NCI-H446 (cell line): ENCODE measurements at regions not wholly inside any gene's neighbourhood (a gene's known extent, or its start where the extent isn't known, plus 50 kb on each side); places are given as distances from the start of the nearest gene placed in this dataset.

ENCODE experiments used
- DNase-seq, 2 experiments: peaks; one replicate each; lab custom pipeline; 2025; lab: John Stamatoyannopoulos, UW

GRCh38 chr14:26855077-26855753, 257.4 kb upstream of the NOVA1 start:
- DNase-seq, result no peak

- DNase-seq, result peak; percentile 80 to 96
Measured at GRCh38 chr14:26856876-26857518, 259.2 kb upstream of the NOVA1 start.

GRCh38 chr14:26859483-26859882, 261.6 kb upstream of the NOVA1 start:
- DNase-seq, result no peak

DNA sequence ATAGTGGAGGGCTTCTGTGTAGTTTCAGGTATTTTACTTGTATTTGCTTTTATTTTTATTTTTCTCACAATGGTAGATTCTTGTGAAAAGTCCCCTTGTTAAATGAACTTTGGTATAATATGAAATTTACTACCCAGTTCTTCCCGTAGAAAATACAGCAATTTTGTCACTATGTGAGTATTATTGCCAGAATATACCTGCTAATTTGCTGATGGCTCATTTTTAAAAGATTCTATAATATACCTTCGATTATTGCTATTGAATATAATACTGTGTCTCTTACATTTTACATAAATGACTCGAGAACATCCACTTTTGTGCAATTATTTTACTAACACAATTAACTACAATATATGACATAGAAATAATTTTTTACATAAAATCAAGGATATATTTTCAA, 262.3 kb upstream of the NOVA1 start:
- DNase-seq, result no peak

- DNase-seq, result no peak
Measured at GRCh38 chr14:26863736-26864135, 265.9 kb upstream of the NOVA1 start.

DNA sequence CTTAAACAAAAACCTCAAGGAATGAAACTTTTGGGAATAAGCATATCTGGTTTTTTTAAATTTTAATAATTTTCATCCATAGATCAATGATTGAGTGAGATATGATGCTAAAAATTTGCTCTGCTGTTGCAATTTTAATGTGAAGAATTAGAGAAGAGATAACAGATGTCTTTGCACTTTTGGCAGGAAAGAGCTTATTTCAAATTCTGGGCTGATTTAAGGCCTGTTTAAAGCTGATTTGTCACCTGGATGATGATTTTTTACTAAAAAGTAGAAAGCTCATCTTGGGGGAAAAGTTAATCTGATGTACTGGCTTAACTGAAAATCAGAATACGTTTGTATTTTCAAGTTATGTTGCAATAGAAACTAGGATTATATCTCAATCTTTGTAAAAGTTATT, 268.9 kb upstream of the NOVA1 start:
- DNase-seq, result peak in 1 of 2 experiments; percentile 24

- peak in 1 of 2 experiments; percentile 39 for DNase-seq
Measured at GRCh38 chr14:26867171-26867757, 269.4 kb upstream of the NOVA1 start.

- DNase-seq, result no peak
Measured at GRCh38 chr14:26870096-26870495, 272.3 kb upstream of the NOVA1 start.

- peak; percentile 45 to 54 for DNase-seq
Measured at GRCh38 chr14:26870722-26871617, 273.1 kb upstream of the NOVA1 start.

GRCh38 chr14:26872515-26873361, 274.9 kb upstream of the NOVA1 start:
- peak; percentile 53 to 90 for DNase-seq

DNA sequence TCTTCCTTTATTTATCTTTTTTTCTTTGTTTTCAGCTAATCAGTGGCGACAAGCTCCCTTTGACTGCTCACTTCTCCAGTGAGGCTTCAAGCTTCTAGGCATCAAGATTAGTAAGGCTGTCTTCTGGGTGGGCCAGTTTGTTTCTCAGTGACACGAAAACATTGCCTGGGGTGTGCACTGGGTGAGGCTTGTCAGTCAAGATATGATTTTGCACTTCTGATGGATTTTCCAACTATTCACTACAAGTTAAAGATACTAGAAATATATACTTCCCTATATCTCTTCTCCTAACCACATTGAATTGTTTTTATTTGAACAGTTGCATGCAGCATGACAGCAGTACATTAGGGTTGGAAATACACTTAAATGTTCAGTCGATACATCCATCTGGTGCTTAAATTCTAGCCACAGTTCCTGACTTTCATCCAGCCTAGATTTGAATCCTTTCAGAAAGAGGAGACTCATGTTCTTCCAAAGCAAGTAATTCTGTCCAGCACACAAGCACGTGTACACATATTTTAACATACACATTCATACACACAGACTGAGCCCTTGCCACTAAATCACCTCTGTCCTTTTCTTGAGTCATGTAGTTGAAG, 275.6 kb upstream of the NOVA1 start:
- DNase-seq, result peak; percentile 54 to 72

GRCh38 chr14:26887847-26888246, 290.0 kb upstream of the NOVA1 start:
- no peak for DNase-seq

- no peak for DNase-seq
Measured at GRCh38 chr14:26888592-26888991, 290.8 kb upstream of the NOVA1 start.

GRCh38 chr14:26896447-26896846, 298.6 kb upstream of the NOVA1 start:
- DNase-seq, result no peak

GRCh38 chr14:26897196-26897595, 299.4 kb upstream of the NOVA1 start:
- DNase-seq, result no peak

GRCh38 chr14:26905229-26905628, 307.4 kb upstream of the NOVA1 start:
- no peak for DNase-seq

DNA sequence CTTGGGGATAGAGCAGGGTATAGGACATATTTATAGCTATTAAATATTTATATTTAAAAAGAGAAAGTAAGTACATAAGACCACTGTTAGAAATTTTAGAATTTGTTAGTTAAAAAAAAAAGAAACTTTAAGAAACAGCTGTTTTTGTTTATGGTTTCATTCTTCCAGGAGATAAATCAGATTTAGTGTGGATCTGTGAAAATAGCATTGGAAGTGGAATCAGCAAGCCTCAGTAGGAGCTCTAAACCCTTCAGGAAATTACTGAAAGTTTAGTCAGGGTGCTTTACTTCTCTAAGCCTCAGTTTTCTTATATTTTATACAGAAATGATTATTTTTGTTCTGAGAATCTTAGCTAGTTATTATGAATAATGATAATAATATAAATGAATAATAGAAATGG, 316.0 kb upstream of the NOVA1 start:
- no peak for DNase-seq

GRCh38 chr14:26917086-26917485, 319.3 kb upstream of the NOVA1 start:
- no peak for DNase-seq

DNA sequence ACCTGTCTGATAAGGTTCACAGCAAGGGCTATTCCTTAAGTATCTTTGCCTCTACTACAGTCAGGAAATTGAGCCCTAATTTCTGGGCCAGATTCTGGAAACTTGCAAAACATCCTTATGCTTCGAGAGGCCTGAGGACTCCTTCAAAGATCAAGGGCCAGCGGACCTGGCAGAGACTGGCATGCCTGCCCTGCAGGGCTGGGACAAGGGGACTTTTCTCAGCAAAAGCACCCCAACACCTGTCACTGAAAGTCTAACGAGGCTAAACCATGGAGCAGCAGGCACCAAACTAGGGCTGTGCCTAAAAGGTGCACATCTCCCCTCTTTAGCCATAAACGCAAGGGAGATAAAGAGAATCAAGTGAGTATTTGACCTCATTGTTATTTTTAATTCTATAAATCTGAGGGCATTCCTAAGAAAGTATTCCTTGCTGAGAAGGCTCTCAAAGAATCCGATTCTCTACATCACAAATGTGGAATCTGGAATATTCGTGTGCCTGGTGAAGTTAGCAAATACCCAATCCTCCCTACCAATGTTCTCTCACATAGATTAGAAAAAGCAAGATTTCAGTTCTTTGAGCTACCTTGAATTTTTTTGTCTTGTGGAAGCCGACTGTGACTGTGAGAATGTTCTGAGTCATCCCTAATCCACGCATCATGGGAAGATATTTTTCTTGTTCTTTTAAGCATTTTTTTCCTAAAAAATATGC, 328.2 kb upstream of the NOVA1 start:
- DNase-seq, result no peak

DNA sequence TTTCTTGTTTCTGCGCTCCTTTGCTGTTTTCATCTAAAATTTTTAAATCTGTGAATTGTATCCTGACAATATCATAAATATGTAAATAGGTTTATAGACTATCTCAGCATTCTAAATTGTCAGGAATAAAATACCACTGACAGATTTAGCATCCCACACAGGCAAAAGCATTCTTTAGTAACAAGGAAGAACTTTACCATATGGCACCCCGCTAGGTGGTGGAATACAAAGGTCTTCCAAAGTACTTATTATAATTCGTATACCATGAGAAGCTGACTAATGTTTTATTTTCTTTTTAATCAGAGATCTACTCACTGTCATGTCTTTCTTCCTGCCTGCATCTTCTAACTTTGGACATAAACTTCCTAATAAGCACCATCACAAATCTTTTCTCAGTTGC, 328.8 kb upstream of the NOVA1 start:
- no peak for DNase-seq
